Transverse colon (tissue), 4 donors: ENCODE measurements at regions not wholly inside any gene's neighbourhood (a gene's known extent, or its start where the extent isn't known, plus 50 kb on each side); places are given as distances from the start of the nearest gene placed in this dataset.
"Not testable (repeated sequence)": the region's sequence is repeated elsewhere in the genome, so short reads cannot be mapped to it uniquely, and the experiment has no call there.

Source experiments
- DNase-seq: peaks from one replicate; pipeline ENCODE4 v3.0.0-alpha.2; 2019
- H3K27ac ChIP-seq, 4 donors: fragments of 200-600 bp; sonication (generic); 2 replicates each; pipeline ENCODE4 v1.5.1; 2016 to 2018; ENCODE audit warnings: inconsistent platforms in 4 of 4
- H3K27me3 ChIP-seq: fragments of 200-600 bp; sonication (generic); 2 replicates; pipeline ENCODE4 v1.5.1; 2017; ENCODE audit warnings: inconsistent platforms
- H3K36me3 ChIP-seq, 4 donors: fragments of 200-600 bp; sonication (generic); 2 replicates each; pipeline ENCODE4 v1.5.1; 2017 to 2019; ENCODE audit warnings: inconsistent platforms in 4 of 4
- H3K4me1 ChIP-seq, 4 donors: fragments of 200-600 bp; sonication (generic); 2 replicates each; pipeline ENCODE4 v1.5.1; 2017 to 2020; ENCODE audit warnings: inconsistent platforms in 4 of 4
- H3K4me3 ChIP-seq, 4 donors: fragments of 200-600 bp; sonication (generic); 1 replicate in 1 of 4; 2 replicates in 3 of 4; pipeline versions ENCODE4 v1.5.1 to v1.6.1; 2017 to 2019; ENCODE audit warnings: inconsistent platforms in 4 of 4
- H3K9me3 ChIP-seq, 2 donors: fragments of 200-600 bp; sonication (generic); 2 replicates each; pipeline ENCODE4 v1.5.1; 2017 to 2019; ENCODE audit warnings: inconsistent platforms in 2 of 2
- CTCF ChIP-seq, 5 experiments: fragments of 200-600 bp in 3 of 5; fragments of 450-650 bp in 2 of 5; sonication (generic) in 3 of 5; IDR thresholded peaks; 1 replicate in 2 of 5; 2 replicates in 3 of 5; pipeline ENCODE4 v1.5.1; 2016 to 2017; ENCODE audit warnings: antibody characterized with exemption in 5 of 5, inconsistent platforms in 3 of 5, mild to moderate bottlenecking in 2 of 5, moderate library complexity in 1 of 5
- EP300 ChIP-seq: sonication (generic); formaldehyde crosslinking; IDR thresholded peaks from one replicate; pipeline ENCODE4 v1.6.1; 2017; ENCODE audit warnings: antibody characterized with exemption, low read depth
- POLR2A ChIP-seq: fragments of 450-650 bp; IDR thresholded peaks from one replicate; pipeline ENCODE4 v1.6.1; 2016; ENCODE audit warnings: antibody characterized with exemption, mild to moderate bottlenecking, moderate library complexity
- POLR2AphosphoS5 ChIP-seq, 3 donors: sonication (generic); formaldehyde crosslinking; IDR thresholded peaks; one replicate each; pipeline ENCODE4 v1.6.1; 2016; ENCODE audit warnings: antibody characterized with exemption in 3 of 3
- WGBS, 2 donors: methylation state at CpG; one replicate each; pipeline ENCODE4 v1.1.5; 2018; ENCODE audit warnings: low coverage in 1 of 2; 5-methylcytosine and 5-hydroxymethylcytosine counted together
- in situ Hi-C, 4 donors: fragments of 200-750 bp; cut with MboI; loops; one replicate each; pipeline versions ENCODE4 v1.15.0 to v1.15.1; 2017; ENCODE audit warnings: low sequenced_read_pairs in 3 of 4, low pct_ligation_motif_present in 1 of 4, low pct_unique_long_range_greater_than_20kb in 1 of 4
- intact Hi-C: fragments of 100-400 bp; cut with DNase I; formaldehyde crosslinking; loops from one replicate; pipeline ENCODE4 v1.15.1; 2023; ENCODE audit warnings: low total_unique reads
- small RNA-seq, 4 donors: library from RNA; depleted of rRNA; stranded (forward); fragments of <200 nt; gene quantifications; one replicate each; pipeline ENCODE3, GENCODE V24; 2016

DNA sequence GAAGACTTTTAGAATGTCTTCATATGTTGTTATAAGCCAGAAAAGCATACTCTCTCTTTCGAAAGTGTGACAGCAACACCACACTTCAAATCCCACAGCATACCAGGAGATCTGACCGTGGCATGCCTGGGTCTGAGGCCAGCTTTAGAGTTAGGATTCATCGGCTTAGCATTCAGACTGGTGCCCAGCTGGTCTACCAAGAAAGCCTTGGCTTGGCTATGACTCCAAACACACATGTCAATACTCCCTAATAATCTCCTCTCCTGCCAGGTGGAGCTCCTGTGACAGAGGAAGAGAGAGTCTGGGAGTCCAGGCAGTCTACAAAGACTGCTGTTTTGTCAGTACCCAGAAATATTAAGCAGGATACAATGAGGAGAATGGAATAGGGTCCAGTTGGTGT is 77.1 kb upstream of the MAN1A1 start:
- in situ Hi-C loops: no loop called here

GRCh38 chr6:119423996-119424395 is 74.4 kb upstream of the MAN1A1 start:
- Histone ChIP-seq H3K27ac (no peak overlapping the region), H3K9me3 (no peaks in the 10 kb centered on the region), H3K27me3 (no peaks in the 10 kb centered on the region), H3K36me3 (no peaks in the 10 kb centered on the region), H3K4me1 (no peaks in the 10 kb centered on the region), H3K4me3 (no peak overlapping the region)
- in situ Hi-C loops (no loop called here), intact Hi-C loops (no loop called here)
- DNase-seq: no peak
- TF ChIP-seq POLR2AphosphoS5 (IDR thresholded peaks at IDR 0.05): peak in 1 of 3 donors; percentile 9
- TF ChIP-seq EP300: no peak
- 78 to 82% methylated on average over 5 of the region's 5 CpGs for WGBS, 2 donors

More for the DNA sequence above, 77.1 kb upstream of the MAN1A1 start:
- no peak for TF ChIP-seq CTCF (IDR thresholded peaks at IDR 0.05)
- TF ChIP-seq EP300: no peak
- no peak for TF ChIP-seq POLR2A
- no peak for TF ChIP-seq POLR2AphosphoS5 (IDR thresholded peaks at IDR 0.05)
- no peaks in the 10 kb centered on the region for H3K36me3 ChIP-seq
- WGBS, 2 donors: 82% methylated on average over 3 of the region's 3 CpGs
- intact Hi-C loops: no loop called here
- no peaks in the 10 kb centered on the region for H3K4me1 ChIP-seq
- no peaks in the 10 kb centered on the region for H3K9me3 ChIP-seq
- no peaks in the 10 kb centered on the region for H3K27me3 ChIP-seq
- H3K27ac ChIP-seq: no peak overlapping the region
- no peak for DNase-seq
- no peak overlapping the region for H3K4me3 ChIP-seq

GRCh38 chr6:119418084-119418483 is 68.5 kb upstream of the MAN1A1 start:
- H3K9me3 ChIP-seq: peaks cover 0 to 11% of the 10 kb centered on the region in 2 donors
- DNase-seq, H3K4me1 ChIP-seq, H3K4me3 ChIP-seq, H3K36me3 ChIP-seq, H3K27me3 ChIP-seq, H3K27ac ChIP-seq, intact Hi-C loops, in situ Hi-C loops: not testable (repeated sequence)
- WGBS, 2 donors: 60 to 70% methylated on average over 2 of the region's 2 CpGs

DNA sequence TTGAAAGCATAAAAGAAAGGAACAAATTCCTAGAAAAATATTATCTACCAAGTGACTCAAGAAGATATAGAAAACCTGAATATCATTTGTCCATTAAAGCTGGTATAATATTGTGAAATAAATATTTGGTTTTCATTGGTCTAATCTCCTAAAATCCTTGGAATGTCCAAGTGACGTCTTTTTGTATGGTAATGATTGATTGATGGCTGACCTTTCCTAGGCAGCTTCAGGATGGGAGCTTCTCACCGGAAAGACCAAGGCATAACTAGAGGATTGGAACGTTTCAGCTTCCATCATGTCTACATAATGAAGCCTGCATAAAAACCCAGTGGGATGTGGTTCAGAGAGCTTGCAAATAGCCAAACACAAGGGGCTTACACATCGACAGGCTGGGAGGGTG is 57.6 kb upstream of the MAN1A1 start:
- no peak for DNase-seq
- Histone ChIP-seq H3K27ac (no peak overlapping the region), H3K4me1 (no peaks in the 10 kb centered on the region), H3K36me3 (no peaks in the 10 kb centered on the region), H3K9me3 (peaks cover 0 to 2% of the 10 kb centered on the region in 2 donors), H3K27me3 (no peaks in the 10 kb centered on the region), H3K4me3 (no peak overlapping the region)
- 38 to 65% methylated on average over 1 to 4 of the region's 4 CpGs for WGBS, 2 donors
- in situ Hi-C loops (no loop called here), intact Hi-C loops (no loop called here)
- TF ChIP-seq CTCF (IDR thresholded peaks at IDR 0.05): no peak
- no peak for TF ChIP-seq EP300

- 60 to 65% methylated on average over 2 of the region's 2 CpGs for WGBS, 2 donors
- intact Hi-C loops, H3K4me1 ChIP-seq, in situ Hi-C loops, H3K27me3 ChIP-seq, H3K27ac ChIP-seq, H3K36me3 ChIP-seq, H3K4me3 ChIP-seq, H3K9me3 ChIP-seq, DNase-seq: not testable (repeated sequence)
Observed at GRCh38 chr6:119405114-119405513, 55.6 kb upstream of the MAN1A1 start.

Small RNA genes in the stretch of these regions (small RNA-seq; reads per million reads assigned to genes)
- 0 reads per million in 4 donors for gene COX6A1P3
- 0 reads per million in 4 donors for gene MIR3144
- 0 to 0.18 (median 0) reads per million in 4 donors for gene RNA5SP215
- 0 to 0.14 (median 0) reads per million in 4 donors for gene RNU6-214P
